GM19438 (cell line): ENCODE measurements at regions not wholly inside any gene's neighbourhood (a gene's known extent, or its start where the extent isn't known, plus 50 kb on each side); places are given as distances from the start of the nearest gene placed in this dataset.
A peak's percentile ranks its signal among the peaks of the same experiment; 100 is the strongest.

Experiments used
- ATAC-seq: cut with Tn5 transposase; IDR thresholded peaks from one replicate; pipeline ENCODE4 v1.9.1; 2021; ENCODE audit warnings: low read depth; ENCODE audit not compliant: unreplicated experiment

GRCh38 chr4:71151054-71151453 lies 157.6 kb downstream of the DCK start:
- no peak for ATAC-seq

DNA sequence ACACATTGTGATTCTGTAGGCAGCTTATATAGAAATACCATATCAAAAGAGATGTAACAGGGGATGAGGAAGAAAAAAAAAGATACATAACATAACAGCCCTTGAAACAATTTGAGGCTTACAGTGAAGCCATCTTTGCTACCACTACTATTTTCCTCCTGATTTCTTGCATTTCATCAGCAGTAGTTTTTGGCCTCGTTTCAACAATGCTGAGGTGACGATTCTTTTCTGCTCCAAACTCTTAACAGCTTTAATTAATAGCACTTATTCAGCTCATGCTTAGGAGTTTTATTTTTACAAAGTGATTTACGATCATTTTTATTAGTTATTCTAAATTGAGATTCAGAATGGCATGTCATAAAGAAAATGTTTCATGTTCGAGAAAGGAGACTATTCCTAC lies 163.2 kb downstream of the DCK start:
- no peak for ATAC-seq

DNA sequence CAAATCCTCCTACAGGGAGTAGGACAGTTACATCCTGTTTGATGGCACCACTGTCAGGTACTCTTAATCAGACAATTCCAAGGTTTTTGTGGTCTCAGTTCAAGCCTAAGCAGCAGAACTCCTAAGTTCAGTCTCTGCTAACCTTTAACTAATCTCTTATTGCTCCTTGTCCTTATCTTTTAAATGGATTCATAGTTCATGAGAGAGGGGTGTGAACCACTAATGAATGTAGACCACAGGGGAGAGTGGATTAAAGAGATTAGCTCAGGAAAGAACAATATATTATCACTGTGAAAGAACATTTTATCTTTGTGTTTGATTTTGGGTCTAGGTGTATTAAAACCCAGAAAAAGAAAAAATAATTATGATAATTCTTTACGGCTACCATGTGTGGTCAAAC lies 168.9 kb downstream of the DCK start:
- no peak for ATAC-seq

- no peak for ATAC-seq
These were observed 169.9 kb downstream of the DCK start for GRCh38 chr4:71163317-71163716.

- no peak for ATAC-seq
These were observed 171.7 kb upstream of the SLC4A4 start for GRCh38 chr4:71167083-71167482.

GRCh38 chr4:71171592-71171991 lies 167.2 kb upstream of the SLC4A4 start:
- no peak for ATAC-seq

- ATAC-seq, result no peak
These were observed 157.5 kb upstream of the SLC4A4 start for GRCh38 chr4:71181332-71181731.

- peak; percentile 51 for ATAC-seq
These were observed 154.5 kb upstream of the SLC4A4 start for GRCh38 chr4:71184195-71184781.

DNA sequence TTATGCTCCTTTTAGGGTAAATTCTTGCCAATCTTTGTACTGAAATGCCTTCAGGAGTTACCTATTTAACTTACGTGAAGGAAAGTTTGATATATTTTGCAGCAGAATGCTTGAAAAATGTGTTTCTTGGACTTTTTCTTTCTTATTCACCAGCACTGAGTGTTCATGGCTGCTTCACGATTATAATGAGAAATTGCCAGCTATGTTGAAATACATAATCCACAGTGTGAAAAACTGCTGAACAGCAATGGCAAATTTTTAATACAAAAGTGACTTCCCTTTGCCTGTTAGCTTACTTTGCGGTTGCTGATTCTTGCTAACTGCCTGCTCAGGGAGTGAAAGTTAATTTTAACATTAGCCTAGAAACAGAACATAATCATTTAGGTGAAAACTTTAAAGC lies 153.8 kb upstream of the SLC4A4 start:
- ATAC-seq, result no peak

- ATAC-seq, result no peak
These were observed 152.6 kb upstream of the SLC4A4 start for GRCh38 chr4:71186257-71186565.

DNA sequence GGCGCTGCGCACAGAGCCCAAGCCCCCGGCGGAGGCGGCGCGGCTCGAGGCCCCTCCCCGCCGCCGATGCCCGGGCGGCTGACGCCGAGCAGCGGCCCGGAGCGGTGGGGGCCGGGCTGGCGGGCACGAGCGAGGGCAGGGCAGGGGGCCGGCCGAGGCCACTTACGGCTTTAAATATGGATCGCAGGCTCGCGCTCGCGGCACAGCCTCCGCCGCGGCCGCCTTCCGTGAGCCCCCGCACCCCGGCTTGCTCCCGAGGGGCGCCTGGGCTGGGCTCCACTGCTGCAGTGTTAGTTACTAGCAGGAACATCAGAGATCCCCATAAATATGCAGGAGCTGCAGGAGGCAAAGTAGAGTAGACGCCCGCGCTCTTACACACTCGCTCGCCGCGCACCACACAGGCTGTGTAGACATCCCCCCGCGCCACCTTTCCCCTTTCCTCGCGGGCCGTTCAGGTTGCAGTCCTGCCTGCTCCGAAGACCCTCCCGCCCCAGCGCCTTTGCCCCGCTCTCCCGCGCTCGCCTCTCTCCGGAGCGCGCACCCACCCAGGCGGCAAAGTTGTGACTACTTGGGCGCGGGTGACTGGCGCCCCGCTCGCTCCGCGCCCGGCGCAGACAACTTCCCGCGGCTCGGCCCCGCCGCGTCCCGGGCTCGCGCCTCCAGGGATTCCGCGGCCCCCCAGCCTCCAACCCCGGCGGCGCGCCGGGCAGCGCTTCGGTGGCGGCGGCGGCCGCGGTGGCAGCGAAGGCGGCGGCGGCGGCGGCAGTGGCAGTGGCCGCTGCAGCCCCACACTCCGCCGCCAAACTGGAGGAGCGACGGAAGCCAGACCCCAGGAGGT lies 152.0 kb upstream of the SLC4A4 start:
- peak; percentile 39 for ATAC-seq

- ATAC-seq, result peak; percentile 28
These were observed 151.2 kb upstream of the SLC4A4 start for GRCh38 chr4:71187404-71188155.

DNA sequence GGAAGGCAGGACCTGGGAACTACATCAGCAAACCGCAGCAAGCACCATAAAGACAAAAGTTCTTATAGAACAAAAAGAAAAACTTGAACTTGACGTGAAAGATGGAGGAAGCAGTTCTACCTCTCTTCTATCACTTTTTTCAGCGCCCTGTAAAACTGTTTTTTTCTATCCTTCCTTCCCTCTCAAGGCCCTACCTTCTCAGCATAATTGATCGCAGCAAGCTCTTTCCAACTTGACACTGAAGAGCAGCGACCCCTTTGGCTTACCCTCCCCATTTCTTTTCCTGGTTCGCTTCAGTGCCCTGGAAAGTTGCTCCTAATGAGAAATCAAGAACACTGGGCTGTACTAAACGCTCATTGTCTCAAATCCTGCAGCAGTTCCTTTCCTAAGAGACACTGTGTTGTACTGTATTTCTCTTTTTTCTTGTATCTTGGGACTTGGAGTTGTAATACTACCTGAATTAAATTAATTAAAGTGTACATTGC lies 150.6 kb upstream of the SLC4A4 start:
- ATAC-seq, result no peak

DNA sequence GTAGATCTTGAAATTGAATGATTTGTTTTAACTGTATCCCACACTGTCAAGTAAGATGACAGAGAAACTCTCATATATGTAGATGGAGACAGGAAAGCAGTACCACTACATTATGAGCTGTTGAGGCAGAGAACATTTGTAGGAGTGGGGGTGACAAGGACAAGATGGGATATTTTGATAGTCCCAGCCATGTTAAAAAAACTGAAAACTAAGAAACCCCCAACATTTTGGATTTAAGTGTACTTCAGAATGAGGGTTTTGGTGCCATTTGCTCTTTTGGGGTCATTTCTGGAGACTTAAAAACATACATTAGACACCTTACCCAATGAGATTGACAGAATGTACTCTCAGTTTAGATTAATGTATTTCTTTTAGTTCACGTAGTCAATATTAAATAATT lies 149.9 kb upstream of the SLC4A4 start:
- no peak for ATAC-seq

GRCh38 chr4:71189471-71189870 lies 149.3 kb upstream of the SLC4A4 start:
- ATAC-seq, result no peak

GRCh38 chr4:71194454-71194853 lies 144.4 kb upstream of the SLC4A4 start:
- no peak for ATAC-seq

- ATAC-seq, result no peak
These were observed 142.9 kb upstream of the SLC4A4 start for GRCh38 chr4:71195924-71196323.

- ATAC-seq, result no peak
These were observed 139.9 kb upstream of the SLC4A4 start for GRCh38 chr4:71198958-71199357.

DNA sequence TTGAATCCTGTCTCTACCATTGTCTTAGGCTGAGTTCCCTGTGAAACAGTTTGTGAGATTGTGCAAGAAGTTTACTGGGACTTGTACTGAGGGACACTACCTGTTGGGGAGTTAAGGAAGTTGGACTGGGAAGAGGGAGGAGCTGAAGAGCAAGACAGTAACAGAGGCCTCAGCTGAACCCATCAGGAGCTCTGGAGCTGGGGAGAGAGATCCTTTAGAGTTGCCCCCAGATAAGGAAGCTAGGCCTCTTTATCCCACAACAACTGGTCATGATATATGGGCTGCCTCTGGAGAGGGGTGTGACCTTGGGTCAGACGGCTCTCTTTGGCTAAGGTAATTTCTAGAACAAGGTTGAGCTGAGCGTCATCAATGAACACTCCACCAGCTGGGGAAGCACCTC lies 137.8 kb upstream of the SLC4A4 start:
- ATAC-seq, result no peak

GRCh38 chr4:71201817-71202576 lies 136.8 kb upstream of the SLC4A4 start:
- no peak for ATAC-seq

DNA sequence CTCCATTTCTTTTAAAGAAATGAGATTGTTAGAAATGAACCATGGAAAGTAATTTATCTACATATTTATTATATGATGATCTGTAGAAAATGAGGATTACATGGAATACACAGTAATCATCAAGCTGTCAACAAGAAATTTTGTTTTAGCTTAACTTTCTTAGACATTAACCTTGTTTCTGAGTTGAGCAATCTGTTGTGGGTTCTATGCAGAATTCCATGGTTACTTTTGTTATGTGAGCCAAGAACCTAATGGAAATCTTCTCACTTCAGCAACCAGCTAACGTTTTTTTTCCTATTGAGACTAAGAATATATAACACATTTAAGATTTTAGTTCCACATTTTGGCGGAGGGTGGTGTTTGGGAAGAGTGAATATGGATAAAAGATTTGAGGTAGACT lies 136.1 kb upstream of the SLC4A4 start:
- no peak for ATAC-seq
